HG03378 (cell line): ENCODE measurements at regions not wholly inside any gene's neighbourhood (a gene's known extent, or its start where the extent isn't known, plus 50 kb on each side); places are given as distances from the start of the nearest gene placed in this dataset.

ENCODE experiments used
- ATAC-seq: cut with Tn5 transposase; IDR thresholded peaks from one replicate; pipeline ENCODE4 v1.9.1; 2021; ENCODE audit warnings: mild to moderate bottlenecking, moderate library complexity; ENCODE audit not compliant: unreplicated experiment

DNA sequence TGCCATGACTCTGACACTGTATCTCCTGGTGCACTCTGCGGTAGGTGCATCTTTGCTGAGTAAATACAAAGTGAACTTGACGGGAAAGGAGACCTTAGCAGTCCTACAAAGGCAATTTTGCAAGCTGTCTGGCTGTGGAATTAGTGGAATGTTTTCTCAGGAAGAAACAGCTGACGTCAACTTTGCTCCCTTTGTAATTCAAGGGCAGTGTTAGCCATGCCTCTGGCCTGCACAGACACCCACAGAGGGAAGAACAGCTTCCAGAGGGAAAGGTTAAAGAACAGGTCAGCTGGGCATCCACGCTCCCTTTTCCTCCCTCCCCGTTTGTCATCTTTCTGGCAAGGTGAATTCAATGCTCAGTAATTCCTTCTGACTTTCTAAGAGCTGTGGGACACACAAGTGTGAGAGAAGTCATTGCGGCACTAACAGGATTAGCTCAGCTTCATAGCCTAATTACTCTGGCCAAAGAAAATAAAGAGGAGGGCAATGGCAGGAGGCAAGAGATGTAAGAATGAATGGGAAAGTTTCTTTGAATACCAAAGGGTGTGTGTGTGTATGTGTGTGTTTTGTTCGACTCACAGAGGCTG lies 476.9 kb upstream of the GOT2 start:
- no peak for ATAC-seq

DNA sequence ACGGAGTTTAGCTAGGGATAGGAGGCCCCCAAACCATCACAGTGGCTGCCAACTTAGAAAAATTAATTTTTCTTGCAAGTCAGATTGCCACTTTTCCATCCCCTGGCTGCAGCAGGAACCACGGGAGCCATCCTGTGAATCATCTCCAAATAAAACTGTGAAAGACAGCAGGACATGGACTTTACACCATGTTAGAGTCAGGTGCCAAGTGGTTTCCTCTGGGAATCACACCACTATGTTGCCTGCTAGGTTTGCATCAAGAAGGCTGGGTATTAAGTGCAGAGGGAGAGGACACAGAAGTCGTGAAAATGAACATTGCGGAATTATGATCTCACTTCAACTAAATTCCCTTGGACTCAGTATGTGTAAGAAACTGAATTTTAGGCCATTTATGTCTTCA lies 471.3 kb upstream of the GOT2 start:
- no peak for ATAC-seq

DNA sequence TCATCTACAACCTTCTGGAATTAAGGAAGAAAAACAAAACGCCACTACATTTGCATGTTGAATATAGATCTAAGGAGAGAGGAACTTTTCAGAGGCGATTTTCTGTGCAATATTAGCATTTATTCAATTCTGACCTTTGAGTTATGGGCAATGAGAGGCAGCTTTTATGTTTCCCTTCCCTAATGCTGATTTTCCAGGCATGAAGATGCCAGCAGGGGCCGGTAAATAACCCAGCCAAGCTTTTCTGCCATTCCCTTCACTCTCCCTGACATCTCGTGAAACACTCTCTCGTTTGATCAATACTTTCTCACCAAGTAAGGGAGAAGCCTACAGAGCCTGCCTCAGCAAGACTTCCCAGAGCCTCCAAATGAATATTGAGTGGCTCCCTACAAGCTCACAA lies 470.5 kb upstream of the GOT2 start:
- ATAC-seq: no peak

DNA sequence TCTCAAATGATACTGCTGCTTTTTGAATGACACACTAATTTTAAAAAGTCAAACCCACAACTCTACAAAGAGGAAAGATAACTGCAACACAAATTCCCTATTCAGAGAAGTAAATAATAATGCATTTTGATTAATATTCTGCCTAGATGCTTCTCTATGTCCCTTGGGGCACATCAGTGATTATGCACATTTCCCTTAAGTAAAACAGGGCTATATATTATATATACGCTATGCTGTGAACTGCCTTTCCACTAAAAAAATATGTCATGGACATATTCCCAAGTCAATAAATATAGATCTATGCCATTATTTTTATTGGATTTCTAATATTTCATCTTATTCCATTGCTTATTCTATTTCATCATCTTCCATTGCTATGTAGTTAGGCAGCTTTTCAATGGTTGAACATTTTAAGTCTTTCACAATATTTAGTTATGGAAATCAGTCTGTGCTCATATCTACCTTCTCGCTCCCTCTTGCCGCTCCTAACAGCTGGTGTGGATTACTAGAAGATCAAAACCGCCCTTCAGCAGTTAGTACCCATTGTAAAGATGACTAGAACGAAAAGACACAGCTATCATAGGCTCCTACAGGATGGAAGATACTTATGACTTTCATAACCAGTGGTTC lies 468.2 kb upstream of the GOT2 start:
- ATAC-seq: no peak

DNA sequence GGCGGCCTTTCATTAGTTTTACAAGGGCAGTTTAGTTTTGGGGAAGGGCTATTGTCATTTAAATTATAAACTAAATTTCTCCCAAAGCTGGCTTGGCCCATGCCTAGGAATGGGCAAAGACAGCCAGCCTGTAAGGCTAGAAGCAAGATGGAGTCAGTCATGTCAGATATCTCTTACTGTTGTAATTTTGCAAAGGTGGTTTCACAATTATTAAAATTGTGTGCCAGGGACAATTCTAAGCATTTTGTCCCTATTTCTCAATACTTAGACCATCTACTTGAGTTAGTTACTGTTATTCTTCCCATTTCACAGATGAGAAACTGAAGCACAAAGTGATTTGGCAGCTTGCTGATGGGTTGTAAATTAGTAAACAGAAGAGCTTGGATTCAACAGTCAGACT lies 467.7 kb upstream of the GOT2 start:
- no peak for ATAC-seq

- ATAC-seq: no peak
Measured at GRCh38 chr16:59201160-59201559, 467.0 kb upstream of the GOT2 start.

DNA sequence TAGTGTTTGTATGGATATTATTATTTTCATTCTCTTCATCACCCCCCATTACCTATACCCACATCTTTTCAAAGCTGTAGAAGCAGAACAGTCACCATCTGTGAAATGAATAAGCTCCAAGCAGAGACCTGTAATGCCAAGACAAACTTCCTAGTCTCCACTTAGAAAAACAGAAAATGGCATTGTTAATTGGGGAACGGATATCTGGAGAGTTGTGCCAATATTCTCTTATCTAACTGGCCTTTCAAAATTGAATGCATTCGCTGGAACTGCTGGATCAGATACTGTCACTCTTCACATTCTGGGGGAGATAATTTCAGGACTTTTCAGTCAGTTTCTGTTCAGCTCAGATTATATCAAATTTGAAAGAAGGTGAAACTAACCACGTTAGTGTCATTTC lies 464.4 kb upstream of the GOT2 start:
- ATAC-seq: no peak

- no peak for ATAC-seq
Measured at GRCh38 chr16:59195242-59195641, 461.1 kb upstream of the GOT2 start.

DNA sequence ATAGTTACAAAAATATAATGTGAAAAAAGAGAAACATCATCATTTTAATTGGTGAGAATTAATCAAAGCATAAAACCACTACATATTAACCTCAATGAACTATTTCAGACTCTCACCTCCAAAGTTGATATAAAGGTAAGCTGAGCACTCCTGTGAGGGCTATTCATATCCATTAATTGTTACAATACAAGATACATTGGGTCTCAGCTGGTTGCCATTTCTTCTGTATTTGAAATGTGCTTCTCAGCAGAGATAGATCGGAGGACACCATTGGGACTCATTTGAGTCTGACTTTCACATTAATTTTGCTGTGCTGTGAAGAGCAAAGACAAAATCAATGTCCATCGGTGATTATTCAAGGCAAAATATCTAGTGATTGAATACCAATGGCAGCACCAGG lies 459.5 kb upstream of the GOT2 start:
- ATAC-seq: no peak

GRCh38 chr16:59192551-59193199 lies 458.6 kb upstream of the GOT2 start:
- no peak for ATAC-seq

DNA sequence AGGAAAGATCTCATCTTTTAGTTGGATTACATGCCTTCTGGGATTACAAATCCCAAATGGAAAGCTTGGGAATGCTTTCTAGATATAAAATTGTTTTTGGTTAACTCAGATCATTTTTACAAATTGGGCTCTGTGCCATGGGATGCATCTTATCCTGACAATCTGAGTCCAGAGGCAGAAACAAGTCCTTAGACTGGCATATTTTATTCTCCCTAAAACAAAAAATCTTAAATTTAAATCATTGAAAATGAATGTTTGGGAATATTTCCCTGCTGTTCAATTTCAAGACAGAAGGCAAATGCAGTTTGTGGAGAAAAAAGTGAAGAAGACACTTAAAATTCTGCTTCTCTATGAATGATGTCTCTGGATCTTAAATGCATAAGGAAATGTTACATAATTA lies 456.6 kb upstream of the GOT2 start:
- ATAC-seq: no peak

DNA sequence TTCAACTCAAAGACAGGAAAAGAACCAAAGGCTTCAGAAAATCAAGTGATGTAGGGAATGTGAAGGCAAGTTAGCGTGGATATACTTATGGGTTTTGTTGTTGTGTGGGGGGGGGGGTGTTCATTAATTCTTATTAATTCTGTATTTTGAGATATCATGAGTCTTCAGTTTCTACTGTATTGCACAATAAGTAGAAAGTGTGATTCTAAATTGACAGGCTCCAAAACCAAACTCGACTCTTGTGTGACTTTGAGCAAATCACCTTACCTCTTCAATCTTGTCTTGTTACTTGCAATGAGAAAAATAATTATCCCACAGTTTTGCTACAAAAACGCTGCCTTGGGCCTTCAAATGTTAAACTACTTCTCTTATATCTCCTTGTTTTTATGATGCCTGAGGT lies 453.9 kb upstream of the GOT2 start:
- no peak for ATAC-seq

- no peak for ATAC-seq
Measured at GRCh38 chr16:59181821-59182420, 447.8 kb upstream of the GOT2 start.

- no peak for ATAC-seq
Measured at GRCh38 chr16:59180083-59180476, 446.0 kb upstream of the GOT2 start.

DNA sequence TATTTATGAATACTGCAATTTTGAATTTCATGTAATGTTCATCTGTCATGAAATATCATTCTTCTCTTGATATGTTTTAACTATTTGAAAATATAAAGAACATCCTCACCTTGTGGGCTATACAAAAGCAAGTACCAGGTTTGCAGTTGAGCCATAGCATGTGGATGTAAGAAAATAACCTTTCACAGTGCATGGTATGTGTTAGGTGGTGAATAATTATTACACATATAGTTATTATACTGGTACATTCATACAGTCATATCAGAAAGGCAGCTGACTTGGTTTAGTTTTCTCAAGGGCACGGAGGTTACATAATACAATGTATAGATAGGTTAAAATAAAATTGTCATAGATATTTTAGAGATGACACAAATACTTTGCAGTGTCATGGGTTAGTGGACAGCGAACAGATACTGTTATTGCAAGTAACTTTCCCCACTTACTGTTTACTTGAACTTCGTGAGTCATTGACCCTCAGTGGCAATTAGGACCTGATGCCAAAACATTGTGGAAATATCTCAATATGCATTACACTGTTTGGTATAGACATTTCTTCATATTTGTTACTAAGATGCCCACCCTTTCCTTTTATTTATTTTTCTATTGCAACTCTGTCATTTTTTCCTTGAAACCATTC lies 445.4 kb upstream of the GOT2 start:
- ATAC-seq: no peak

DNA sequence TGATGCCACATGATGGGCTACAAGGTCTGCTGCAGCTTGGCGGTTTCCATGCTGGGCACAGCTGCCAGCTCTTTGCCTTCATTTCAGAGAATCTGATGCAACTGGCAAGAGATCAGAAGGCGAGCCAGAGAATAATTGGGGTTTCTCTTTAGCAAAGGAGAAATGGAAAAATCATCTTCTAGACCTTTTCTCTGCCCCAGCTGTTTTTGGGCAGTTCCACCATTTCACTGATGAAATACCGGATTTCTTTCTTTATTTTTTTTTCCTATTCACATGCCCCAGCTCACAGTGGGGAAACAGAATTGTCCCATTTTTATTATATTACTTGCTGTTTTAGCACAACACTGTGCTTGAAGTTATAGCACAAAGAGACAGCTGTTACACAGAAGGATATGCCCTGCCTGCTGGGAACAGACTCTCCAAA lies 439.3 kb upstream of the GOT2 start:
- ATAC-seq: no peak

GRCh38 chr16:59170099-59170712 lies 436.1 kb upstream of the GOT2 start:
- no peak for ATAC-seq

DNA sequence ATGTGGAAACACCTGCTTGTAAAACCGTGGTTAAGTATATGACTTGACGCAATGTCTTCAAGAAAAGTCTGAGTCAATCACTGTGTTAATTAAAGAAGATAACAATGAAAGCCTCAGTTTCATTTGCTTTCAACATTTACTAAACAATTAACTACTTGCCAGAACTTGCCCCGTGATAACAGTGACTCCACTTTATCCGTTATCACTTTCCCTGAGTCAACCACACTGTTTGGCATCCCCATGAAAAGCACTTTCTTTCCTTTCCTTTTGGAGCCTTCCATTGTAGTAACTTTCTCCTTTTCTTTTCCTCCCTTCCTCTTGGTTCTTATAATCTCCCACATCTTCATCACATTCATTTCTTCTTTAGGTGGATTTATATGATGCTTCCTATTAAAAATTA lies 435.1 kb upstream of the GOT2 start:
- no peak for ATAC-seq

- ATAC-seq: no peak
Measured at GRCh38 chr16:59168461-59169114, 434.5 kb upstream of the GOT2 start.

- ATAC-seq: no peak
Measured at GRCh38 chr16:59164461-59164860, 430.3 kb upstream of the GOT2 start.
